GM12892 (cell line): ENCODE measurements at regions not wholly inside any gene's neighbourhood (a gene's known extent, or its start where the extent isn't known, plus 50 kb on each side); places are given as distances from the start of the nearest gene placed in this dataset.

ENCODE experiments used
- POLR2A ChIP-seq: IDR thresholded peaks from 2 replicates; pipeline ENCODE4 v1.6.1; 2011; ENCODE audit warnings: low read depth, low read length, control low read depth
- POLR2AphosphoS5 ChIP-seq: IDR thresholded peaks from 2 replicates; pipeline ENCODE4 v1.6.1; 2011; ENCODE audit warnings: low read depth, low read length, control low read depth
- TAF1 ChIP-seq: IDR thresholded peaks from 2 replicates; pipeline ENCODE4 v1.6.1; 2011; ENCODE audit warnings: low read depth, mild to moderate bottlenecking, control low read depth, low read length, borderline replicate concordance

DNA sequence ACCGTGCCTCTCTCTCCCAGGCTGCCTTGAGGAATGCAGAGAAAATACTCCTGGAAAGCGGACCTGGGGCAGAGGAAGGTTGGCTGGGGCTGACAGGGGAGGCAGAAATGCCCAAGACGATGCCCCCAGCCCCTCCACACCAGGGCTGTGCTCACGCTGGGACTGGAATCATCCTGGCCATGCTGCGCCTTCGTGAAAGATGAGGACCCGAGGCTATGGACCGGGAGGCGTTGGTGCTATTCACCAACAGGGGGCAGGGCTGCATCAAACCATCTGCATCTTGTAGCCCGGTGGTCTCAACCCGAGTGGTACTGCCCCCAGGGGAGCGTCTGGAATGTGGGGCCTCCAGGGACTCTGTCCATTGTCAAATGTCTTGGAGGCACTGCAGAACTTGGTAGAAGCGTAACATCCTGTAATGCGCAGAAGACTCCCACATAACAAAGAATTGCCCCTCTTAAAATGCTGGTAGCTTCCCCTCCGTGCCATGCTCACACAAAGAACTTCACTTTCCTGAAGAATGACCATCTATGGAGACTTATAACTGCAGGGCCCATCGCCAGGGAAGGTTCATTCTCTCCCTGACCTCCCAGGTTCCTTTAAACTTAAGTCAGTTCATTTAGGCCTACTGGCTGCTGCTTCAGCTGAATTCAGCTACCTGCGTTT, 251.2 kb downstream of the RRAGC start:
- no peak for TF ChIP-seq POLR2A
- no peak for TF ChIP-seq POLR2AphosphoS5
- TF ChIP-seq TAF1 = no peak
